DND-41 (cell line): ENCODE measurements at regions not wholly inside any gene's neighbourhood (a gene's known extent, or its start where the extent isn't known, plus 50 kb on each side); places are given as distances from the start of the nearest gene placed in this dataset.

Source experiments
- EZH2 ChIP-seq: IDR thresholded peaks from 3 replicates; pipeline ENCODE4 v1.6.1; 2012; ENCODE audit warnings: borderline replicate concordance, low read depth, mild to moderate bottlenecking, moderate library complexity, low read length, inconsistent platforms; ENCODE audit not compliant: severe bottlenecking
- TF ChIP-seq, protein P1 (sequence below): IDR thresholded peaks from 2 replicates; pipeline ENCODE4 v1.5.1; 2012; ENCODE audit warnings: borderline replicate concordance, low read length, moderate library complexity, mild to moderate bottlenecking; ENCODE audit not compliant: poor library complexity, severe bottlenecking; ENCODE audit errors: extremely low read depth

DNA sequence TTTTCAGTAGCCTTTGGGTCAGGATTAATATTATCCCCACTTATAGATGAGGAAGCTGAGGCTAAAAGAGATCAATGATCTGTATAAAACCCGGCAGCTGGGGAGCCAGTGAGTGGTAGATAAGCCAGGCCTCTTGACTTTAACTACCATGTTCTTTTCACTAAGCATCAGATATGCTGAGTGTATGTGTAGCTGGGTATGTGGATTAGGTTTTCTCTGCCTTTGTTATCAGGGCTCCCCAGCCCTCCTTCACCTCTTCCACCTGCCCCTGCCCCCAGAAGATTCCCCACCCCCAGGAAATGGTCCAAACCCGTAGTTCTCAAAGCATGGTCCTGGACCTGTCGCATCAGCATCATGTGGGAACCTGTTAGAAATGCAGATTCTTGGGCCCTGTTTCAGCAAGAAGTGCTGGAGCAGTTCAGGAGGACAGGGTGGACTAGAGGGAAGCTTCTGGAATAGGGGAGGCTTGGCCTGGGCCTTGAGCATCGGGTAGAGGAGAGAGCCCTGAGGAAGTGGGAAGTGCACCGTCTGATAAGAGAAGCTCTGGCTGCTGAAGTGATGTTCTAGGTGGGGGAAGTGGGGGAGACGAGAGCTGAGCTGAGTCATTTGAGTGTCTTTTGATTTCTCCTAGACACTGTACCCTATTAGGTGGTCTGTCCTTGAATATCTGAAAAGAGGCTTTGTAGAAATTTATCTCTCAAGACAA, 101.3 kb downstream of the HIF1AN start:
- TF ChIP-seq, protein P1, sequence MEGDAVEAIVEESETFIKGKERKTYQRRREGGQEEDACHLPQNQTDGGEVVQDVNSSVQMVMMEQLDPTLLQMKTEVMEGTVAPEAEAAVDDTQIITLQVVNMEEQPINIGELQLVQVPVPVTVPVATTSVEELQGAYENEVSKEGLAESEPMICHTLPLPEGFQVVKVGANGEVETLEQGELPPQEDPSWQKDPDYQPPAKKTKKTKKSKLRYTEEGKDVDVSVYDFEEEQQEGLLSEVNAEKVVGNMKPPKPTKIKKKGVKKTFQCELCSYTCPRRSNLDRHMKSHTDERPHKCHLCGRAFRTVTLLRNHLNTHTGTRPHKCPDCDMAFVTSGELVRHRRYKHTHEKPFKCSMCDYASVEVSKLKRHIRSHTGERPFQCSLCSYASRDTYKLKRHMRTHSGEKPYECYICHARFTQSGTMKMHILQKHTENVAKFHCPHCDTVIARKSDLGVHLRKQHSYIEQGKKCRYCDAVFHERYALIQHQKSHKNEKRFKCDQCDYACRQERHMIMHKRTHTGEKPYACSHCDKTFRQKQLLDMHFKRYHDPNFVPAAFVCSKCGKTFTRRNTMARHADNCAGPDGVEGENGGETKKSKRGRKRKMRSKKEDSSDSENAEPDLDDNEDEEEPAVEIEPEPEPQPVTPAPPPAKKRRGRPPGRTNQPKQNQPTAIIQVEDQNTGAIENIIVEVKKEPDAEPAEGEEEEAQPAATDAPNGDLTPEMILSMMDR = no peak
- no peak for TF ChIP-seq EZH2
